ENCODE measurements at regions not wholly inside any gene's neighbourhood (a gene's known extent, or its start where the extent isn't known, plus 50 kb on each side); places are given as distances from the start of the nearest gene placed in this dataset.

DNA sequence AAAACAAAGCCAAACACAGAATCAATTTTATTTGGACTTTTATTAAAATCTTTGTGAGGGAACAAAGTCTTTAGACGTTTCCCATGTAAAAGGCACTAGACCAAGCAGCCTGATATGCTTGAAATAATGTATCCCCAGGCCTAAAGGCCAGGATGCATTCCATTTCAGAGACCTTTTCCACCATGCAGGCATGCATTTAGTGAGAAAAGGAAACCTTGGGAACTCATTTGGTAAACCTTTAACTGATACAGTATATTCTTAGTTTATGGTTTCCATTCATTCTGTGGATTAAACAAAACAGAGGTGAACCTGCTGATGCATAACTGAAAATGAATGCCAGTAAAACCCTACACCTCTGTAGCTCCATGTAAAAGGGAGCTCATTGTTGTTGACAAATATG is 600.0 kb downstream of the NR2F1-AS1 start:
- H3K36me3 ChIP-seq = no peaks in the 10 kb centered on the region
- no peak for DNase-seq
- no peak overlapping the region for H3K4me3 ChIP-seq
- H3K9me3 ChIP-seq = no peaks in the 10 kb centered on the region
- H3K4me1 ChIP-seq = no peaks in the 10 kb centered on the region
- H3K27me3 ChIP-seq = no peaks in the 10 kb centered on the region
- no peak for TF ChIP-seq CTCF (IDR thresholded peaks at IDR 0.05)
- no peak overlapping the region for H3K27ac ChIP-seq
- intact Hi-C loops (cut with DNase I; ENCODE audit: low total_unique reads) = no loop called here

DNA sequence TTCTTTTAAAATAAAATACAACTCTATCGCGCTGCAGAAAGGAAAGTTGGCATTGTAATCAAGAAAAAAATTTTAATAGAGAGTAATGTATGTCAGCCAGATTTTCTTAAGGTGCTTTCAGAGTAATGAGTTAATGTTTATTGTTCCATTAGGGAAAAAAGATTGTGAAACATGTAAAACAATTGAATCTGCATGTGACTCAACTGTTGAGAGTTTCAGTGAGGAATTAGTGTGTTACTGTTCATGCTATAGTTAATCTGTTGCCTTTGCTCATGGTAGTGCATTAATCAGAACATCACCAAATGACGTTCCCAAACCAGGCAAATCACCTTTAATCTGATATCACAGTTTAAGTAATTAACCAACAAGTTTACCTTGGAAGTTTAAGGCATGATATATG is 600.5 kb downstream of the NR2F1-AS1 start:
- Histone ChIP-seq H3K4me1 (no peaks in the 10 kb centered on the region), H3K9me3 (no peaks in the 10 kb centered on the region), H3K27ac (no peak overlapping the region), H3K4me3 (no peak overlapping the region), H3K27me3 (no peaks in the 10 kb centered on the region), H3K36me3 (no peaks in the 10 kb centered on the region)
- DNase-seq = no peak
- TF ChIP-seq CTCF (IDR thresholded peaks at IDR 0.05) = no peak
- intact Hi-C loops (cut with DNase I; ENCODE audit: low total_unique reads) = no loop called here

GRCh38 chr5:92979716-92980115 is 601.3 kb downstream of the NR2F1-AS1 start:
- intact Hi-C loops (cut with DNase I; ENCODE audit: low total_unique reads) = no loop called here
- TF ChIP-seq CTCF (IDR thresholded peaks at IDR 0.05) = no peak
- Histone ChIP-seq H3K4me1 (no peaks in the 10 kb centered on the region), H3K9me3 (no peaks in the 10 kb centered on the region), H3K27ac (no peak overlapping the region), H3K27me3 (no peaks in the 10 kb centered on the region), H3K4me3 (no peak overlapping the region), H3K36me3 (no peaks in the 10 kb centered on the region)
- DNase-seq = no peak

DNA sequence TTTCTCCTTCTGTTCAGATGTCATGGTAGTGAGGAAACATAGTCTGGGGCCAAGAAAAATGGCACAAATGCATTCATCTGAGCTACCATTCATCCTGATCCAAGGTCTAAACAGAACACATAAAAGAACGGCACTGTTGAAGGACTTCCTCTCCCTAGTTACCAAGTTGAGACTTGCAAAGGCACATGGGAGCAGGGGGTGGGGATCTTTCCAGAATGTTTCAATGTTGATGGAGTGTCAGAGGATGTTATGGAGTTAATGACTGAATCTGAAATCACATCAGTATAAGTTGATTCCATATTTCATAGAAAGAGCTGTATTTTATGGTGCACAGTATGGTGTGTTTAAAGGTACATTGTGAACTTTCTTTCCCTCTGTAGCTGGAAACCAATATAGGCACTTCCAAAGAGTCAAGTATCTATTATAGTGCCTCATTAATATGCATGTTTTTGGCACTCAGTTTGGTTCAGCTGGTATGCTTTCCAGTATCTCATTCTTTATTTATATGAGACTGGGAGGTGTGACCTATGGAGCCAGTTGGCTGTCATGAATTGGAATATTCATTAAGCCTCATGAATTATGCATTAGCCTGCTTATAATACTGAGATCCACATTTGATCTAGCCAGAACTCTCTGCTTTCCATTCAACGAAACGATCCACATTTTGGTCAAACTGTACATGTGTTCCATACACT is 603.0 kb downstream of the NR2F1-AS1 start:
- Histone ChIP-seq H3K36me3 (no peaks in the 10 kb centered on the region), H3K9me3 (no peaks in the 10 kb centered on the region), H3K4me3 (no peak overlapping the region), H3K4me1 (no peaks in the 10 kb centered on the region), H3K27ac (no peak overlapping the region), H3K27me3 (no peaks in the 10 kb centered on the region)
- DNase-seq = no peak
- no peak for TF ChIP-seq CTCF (IDR thresholded peaks at IDR 0.05)
- intact Hi-C loops (cut with DNase I; ENCODE audit: low total_unique reads) = no loop called here

GRCh38 chr5:92976156-92976555 is 604.9 kb downstream of the NR2F1-AS1 start:
- no peaks in the 10 kb centered on the region for H3K36me3 ChIP-seq
- intact Hi-C loops (cut with DNase I; ENCODE audit: low total_unique reads) = no loop called here
- H3K4me1 ChIP-seq = no peaks in the 10 kb centered on the region
- TF ChIP-seq CTCF (IDR thresholded peaks at IDR 0.05) = no peak
- H3K9me3 ChIP-seq = no peaks in the 10 kb centered on the region
- no peak overlapping the region for H3K27ac ChIP-seq
- no peak for DNase-seq
- no peaks in the 10 kb centered on the region for H3K27me3 ChIP-seq
- no peak overlapping the region for H3K4me3 ChIP-seq

- Histone ChIP-seq H3K36me3 (no peaks in the 10 kb centered on the region), H3K4me1 (no peaks in the 10 kb centered on the region), H3K27me3 (no peaks in the 10 kb centered on the region), H3K27ac (no peak overlapping the region), H3K9me3 (no peaks in the 10 kb centered on the region), H3K4me3 (no peak overlapping the region)
- no peak for DNase-seq
- no peak for TF ChIP-seq CTCF (IDR thresholded peaks at IDR 0.05)
- intact Hi-C loops (cut with DNase I; ENCODE audit: low total_unique reads) = no loop called here
Observed at GRCh38 chr5:92969781-92970237, 611.2 kb downstream of the NR2F1-AS1 start.

Data from tibial artery (tissue), 4 donors.